Motor neuron (in vitro differentiated cells): ENCODE measurements at regions not wholly inside any gene's neighbourhood (a gene's known extent, or its start where the extent isn't known, plus 50 kb on each side); places are given as distances from the start of the nearest gene placed in this dataset.

Source experiments
- ATAC-seq, 8 experiments: fragments of 200-7000 bp; cut with Tn5 transposase; replicated peaks in 6 of 8; 2 replicates each; pipeline ENCODE4 v1.8.0; 2021; ENCODE audit warnings: mild to moderate bottlenecking in 8 of 8, moderate library complexity in 8 of 8
- H3K27ac ChIP-seq, 2 donors: fragments of 250-450 bp; sonication (Bioruptor Pico); 2 replicates each; pipeline ENCODE4 v1.9.0; 2021; ENCODE audit warnings: antibody characterized with exemption in 2 of 2, mild to moderate bottlenecking in 2 of 2, moderate library complexity in 1 of 2
- H3K4me1 ChIP-seq, 2 donors: fragments of 250-450 bp; sonication (Bioruptor Pico); replicated peaks in 1 of 2; 2 replicates each; pipeline ENCODE4 v1.6.1; 2021; ENCODE audit warnings: antibody characterized with exemption in 2 of 2, mild to moderate bottlenecking in 2 of 2, moderate library complexity in 1 of 2
- H3K4me3 ChIP-seq, 5 donors: fragments of 250-450 bp; sonication (Bioruptor Pico); 2 replicates each; pipeline ENCODE4 v1.9.0; 2021; ENCODE audit warnings: antibody characterized with exemption in 5 of 5, mild to moderate bottlenecking in 5 of 5, moderate library complexity in 4 of 5
- WGBS, 10 experiments: fragments of 450-650 bp; shearing (Covaris generic); methylation state at CpG; one replicate each; pipeline ENCODE4 v1.0.0; 2022; 5-methylcytosine and 5-hydroxymethylcytosine counted together
- in situ Hi-C, 9 experiments: fragments of 400-800 bp; cut with MboI; loops; one replicate each; pipeline ENCODE4 v1.15.0; 2021; ENCODE audit warnings: low sequenced_read_pairs in 9 of 9, low pct_unique_long_range_greater_than_20kb in 2 of 9; ENCODE audit not compliant: unreplicated experiment in 9 of 9

GRCh38 chr7:115113776-115114175, 191.9 kb downstream of the MDFIC start:
- Histone ChIP-seq H3K4me1 (no peaks in the 10 kb centered on the region), H3K4me3 (no peak overlapping the region), H3K27ac (no peak overlapping the region)
- in situ Hi-C loops = no loop called here
- ATAC-seq = no peak
- WGBS, 10 experiments = 60 to 100% (median 94%) methylated on average over 1 to 3 of the region's 3 CpGs

- no peaks in the 10 kb centered on the region for H3K4me1 ChIP-seq
- no peak for ATAC-seq
- no peak overlapping the region for H3K27ac ChIP-seq
- in situ Hi-C loops = no loop called here
- WGBS, 10 experiments = 76 to 100% (median 92%) methylated on average over 3 of the region's 3 CpGs
- no peak overlapping the region for H3K4me3 ChIP-seq
Measured at GRCh38 chr7:115113131-115113530, 191.2 kb downstream of the MDFIC start.

GRCh38 chr7:115110523-115110922, 188.6 kb downstream of the MDFIC start:
- WGBS, 10 experiments = 33 to 100% (median 80%) methylated on average over 1 of the region's 1 CpG; no CpG with 5 or more reads in 6 of the 10 experiments
- H3K4me1 ChIP-seq = no peaks in the 10 kb centered on the region
- H3K4me3 ChIP-seq = no peak overlapping the region
- H3K27ac ChIP-seq = no peak overlapping the region
- ATAC-seq = no peak
- in situ Hi-C loops = no loop called here

- 70 to 100% (median 89%) methylated on average over 2 to 3 of the region's 3 CpGs; no CpG with 5 or more reads in 1 of the 10 experiments for WGBS, 10 experiments
- no peaks in the 10 kb centered on the region for H3K4me1 ChIP-seq
- in situ Hi-C loops = no loop called here
- ATAC-seq = no peak
- H3K27ac ChIP-seq = no peak overlapping the region
- no peak overlapping the region for H3K4me3 ChIP-seq
Measured at GRCh38 chr7:115106316-115106715, 184.4 kb downstream of the MDFIC start.

GRCh38 chr7:115102738-115103137, 180.8 kb downstream of the MDFIC start:
- H3K4me1 ChIP-seq = no peaks in the 10 kb centered on the region
- 83 to 100% (median 92%) methylated on average over 1 to 2 of the region's 2 CpGs; no CpG with 5 or more reads in 3 of the 10 experiments for WGBS, 10 experiments
- ATAC-seq = no peak
- no peak overlapping the region for H3K27ac ChIP-seq
- no peak overlapping the region for H3K4me3 ChIP-seq
- in situ Hi-C loops = no loop called here

- no peak overlapping the region for H3K4me3 ChIP-seq
- H3K4me1 ChIP-seq = no peaks in the 10 kb centered on the region
- H3K27ac ChIP-seq = no peak overlapping the region
- in situ Hi-C loops = no loop called here
- ATAC-seq = no peak
Measured at GRCh38 chr7:115101199-115101598, 179.3 kb downstream of the MDFIC start.

GRCh38 chr7:115099906-115100305, 178.0 kb downstream of the MDFIC start:
- H3K4me3 ChIP-seq = no peak overlapping the region
- no peaks in the 10 kb centered on the region for H3K4me1 ChIP-seq
- no peak overlapping the region for H3K27ac ChIP-seq
- in situ Hi-C loops = no loop called here
- WGBS, 10 experiments = 0 to 54% (median 0%) methylated on average over 1 of the region's 1 CpG; no CpG with 5 or more reads in 5 of the 10 experiments
- peak in 2 of 8 experiments; percentile 22 to 38 for ATAC-seq

- Histone ChIP-seq H3K4me3 (no peak overlapping the region), H3K27ac (no peak overlapping the region), H3K4me1 (no peaks in the 10 kb centered on the region)
- ATAC-seq = peak in 4 of 8 experiments; percentile 12 to 96 (median 84)
- in situ Hi-C loops = no loop called here
- 14 to 100% (median 76%) methylated on average over 1 to 3 of the region's 3 CpGs; no CpG with 5 or more reads in 2 of the 10 experiments for WGBS, 10 experiments
Measured at GRCh38 chr7:115097175-115097671, 175.3 kb downstream of the MDFIC start.

GRCh38 chr7:115096262-115096661, 174.4 kb downstream of the MDFIC start:
- Histone ChIP-seq H3K27ac (no peak overlapping the region), H3K4me1 (no peaks in the 10 kb centered on the region), H3K4me3 (no peak overlapping the region)
- no peak for ATAC-seq
- in situ Hi-C loops = no loop called here
- 80 to 100% (median 100%) methylated on average over 1 of the region's 1 CpG; no CpG with 5 or more reads in 4 of the 10 experiments for WGBS, 10 experiments

GRCh38 chr7:115094163-115094562, 172.3 kb downstream of the MDFIC start:
- in situ Hi-C loops = no loop called here
- no peak for ATAC-seq
- WGBS, 10 experiments = 74 to 100% (median 95%) methylated on average over 1 to 4 of the region's 4 CpGs; no CpG with 5 or more reads in 2 of the 10 experiments
- Histone ChIP-seq H3K4me3 (no peak overlapping the region), H3K27ac (no peak overlapping the region), H3K4me1 (no peaks in the 10 kb centered on the region)

- no peak overlapping the region for H3K4me3 ChIP-seq
- no peak for ATAC-seq
- no peaks in the 10 kb centered on the region for H3K4me1 ChIP-seq
- in situ Hi-C loops = no loop called here
- 37 to 100% (median 80%) methylated on average over 1 to 3 of the region's 3 CpGs; no CpG with 5 or more reads in 1 of the 10 experiments for WGBS, 10 experiments
- H3K27ac ChIP-seq = no peak overlapping the region
Measured at GRCh38 chr7:115088893-115089292, 167.0 kb downstream of the MDFIC start.

- in situ Hi-C loops = no loop called here
- peak in 2 of 8 experiments; percentile 42 to 52 for ATAC-seq
Measured at GRCh38 chr7:115087437-115087836, 165.5 kb downstream of the MDFIC start.

GRCh38 chr7:115086146-115086841, 164.4 kb downstream of the MDFIC start:
- H3K4me1 ChIP-seq = no peaks in the 10 kb centered on the region
- no peak overlapping the region for H3K4me3 ChIP-seq
- ATAC-seq = no peak
- 79 to 100% (median 96%) methylated on average over 1 to 3 of the region's 3 CpGs; no CpG with 5 or more reads in 2 of the 10 experiments for WGBS, 10 experiments
- no peak overlapping the region for H3K27ac ChIP-seq
- in situ Hi-C loops = no loop called here

More at GRCh38 chr7:115087437-115087836, 165.5 kb downstream of the MDFIC start:
- Histone ChIP-seq H3K4me1 (no peaks in the 10 kb centered on the region), H3K4me3 (no peak overlapping the region), H3K27ac (no peak overlapping the region)
- WGBS, 10 experiments = 0 to 94% (median 44%) methylated on average over 1 to 2 of the region's 2 CpGs; no CpG with 5 or more reads in 2 of the 10 experiments

- 80 to 100% (median 92%) methylated on average over 1 to 3 of the region's 3 CpGs; no CpG with 5 or more reads in 3 of the 10 experiments for WGBS, 10 experiments
- in situ Hi-C loops = no loop called here
- H3K27ac ChIP-seq = no peak overlapping the region
- H3K4me3 ChIP-seq = no peak overlapping the region
- ATAC-seq = no peak
- no peaks in the 10 kb centered on the region for H3K4me1 ChIP-seq
Measured at GRCh38 chr7:115085421-115085820, 163.5 kb downstream of the MDFIC start.
